Keratinocyte (primary cell): ENCODE measurements at regions not wholly inside any gene's neighbourhood (a gene's known extent, or its start where the extent isn't known, plus 50 kb on each side); places are given as distances from the start of the nearest gene placed in this dataset.

Experiments used
- DNase-seq: peaks from one replicate; pipeline ENCODE4 v3.0.0-alpha.2; 2011; ENCODE audit warnings: low read depth, missing footprints, low spot score
- FAIRE-seq: peaks from 2 replicates; lab custom pipeline; 2011; peaks lifted over from hg19 to GRCh38; lab: Jason Lieb, UNC
- H2AFZ ChIP-seq: 2 replicates; pipeline ENCODE4 v1.6.0; 2012; ENCODE audit warnings: low read length, control low read depth, inconsistent platforms; ENCODE audit not compliant: control insufficient read depth
- H3K27ac ChIP-seq: 2 replicates; pipeline ENCODE4 v1.5.1; 2011; ENCODE audit warnings: low read length; ENCODE audit not compliant: control insufficient read depth, insufficient read depth
- H3K27me3 ChIP-seq: 3 replicates; pipeline ENCODE4 v1.6.0; 2011; ENCODE audit warnings: low read length; ENCODE audit not compliant: control insufficient read depth, insufficient read depth; ENCODE audit errors: extremely low read depth
- H3K36me3 ChIP-seq, 2 experiments: 2 replicates in 1 of 2; 3 replicates in 1 of 2; pipeline ENCODE4 v1.5.1; 2011; ENCODE audit warnings: low read length in 2 of 2, mild to moderate bottlenecking in 1 of 2; ENCODE audit not compliant: control insufficient read depth in 2 of 2, insufficient read depth in 2 of 2; ENCODE audit errors: extremely low read depth in 1 of 2
- H3K4me1 ChIP-seq: 3 replicates; pipeline ENCODE4 v1.5.1; 2011; ENCODE audit warnings: low read length; ENCODE audit not compliant: control insufficient read depth, insufficient read depth; ENCODE audit errors: extremely low read depth
- H3K4me2 ChIP-seq: 3 replicates; pipeline ENCODE4 v1.6.0; 2011; ENCODE audit warnings: low read depth, low read length; ENCODE audit not compliant: control insufficient read depth, insufficient read depth; ENCODE audit errors: extremely low read depth
- H3K4me3 ChIP-seq, 3 experiments: fragments of 200-600 bp in 1 of 3; sonication (generic) in 1 of 3; 2 replicates in 2 of 3; 3 replicates in 1 of 3; pipeline ENCODE4 v1.5.1; 2011 to 2016; ENCODE audit warnings: low read length in 3 of 3, mild to moderate bottlenecking in 3 of 3, control low read depth in 2 of 3, inconsistent platforms in 1 of 3, low read depth in 1 of 3, mixed read lengths in 1 of 3, mixed run types in 1 of 3, moderate library complexity in 1 of 3; ENCODE audit not compliant: control insufficient read depth in 2 of 3, insufficient read depth in 2 of 3; ENCODE audit errors: extremely low read depth in 1 of 3
- H3K79me2 ChIP-seq: 2 replicates; pipeline ENCODE4 v1.6.0; 2012; ENCODE audit warnings: low read length; ENCODE audit not compliant: control insufficient read depth, insufficient read depth
- H3K9ac ChIP-seq: 3 replicates; pipeline ENCODE4 v1.6.0; 2011; ENCODE audit warnings: low read length; ENCODE audit not compliant: control insufficient read depth, insufficient read depth; ENCODE audit errors: extremely low read depth
- H3K9me1 ChIP-seq: 3 replicates; pipeline ENCODE4 v1.6.0; 2011; ENCODE audit warnings: low read length; ENCODE audit not compliant: control insufficient read depth, insufficient read depth; ENCODE audit errors: extremely low read depth
- H3K9me3 ChIP-seq: 2 replicates; pipeline ENCODE4 v1.5.1; 2012; ENCODE audit warnings: low read depth, low read length; ENCODE audit not compliant: control insufficient read depth
- H4K20me1 ChIP-seq: 3 replicates; pipeline ENCODE4 v1.6.0; 2011; ENCODE audit warnings: low read length; ENCODE audit not compliant: control insufficient read depth, insufficient read depth; ENCODE audit errors: extremely low read depth
- EZH2 ChIP-seq: IDR thresholded peaks from one replicate; pipeline ENCODE4 v1.6.1; 2012; ENCODE audit warnings: inconsistent platforms, mild to moderate bottlenecking, low read length, moderate library complexity
- dilution Hi-C: fragments of 300-500 bp; cut with MboI; formaldehyde crosslinking; loops from one replicate; pipeline ENCODE4 v1.7.0; 2020; ENCODE audit warnings: low sequenced_read_pairs; ENCODE audit not compliant: extremely low pct_ligation_motif_present
- TF ChIP-seq, protein P1 (sequence below), 3 experiments: IDR thresholded peaks in 1 of 3; conservative IDR thresholded peaks in 1 of 3; optimal IDR thresholded peaks in 1 of 3; 2 replicates in 2 of 3; 3 replicates in 1 of 3; pipeline versions ENCODE3 to v1.5.1; 2011; ENCODE audit warnings: low read length in 3 of 3, mild to moderate bottlenecking in 3 of 3, moderate library complexity in 2 of 3, control low read depth in 1 of 3, inconsistent platforms in 1 of 3; ENCODE audit not compliant: insufficient read depth in 2 of 3; ENCODE audit errors: extremely low read depth in 1 of 3

DNA sequence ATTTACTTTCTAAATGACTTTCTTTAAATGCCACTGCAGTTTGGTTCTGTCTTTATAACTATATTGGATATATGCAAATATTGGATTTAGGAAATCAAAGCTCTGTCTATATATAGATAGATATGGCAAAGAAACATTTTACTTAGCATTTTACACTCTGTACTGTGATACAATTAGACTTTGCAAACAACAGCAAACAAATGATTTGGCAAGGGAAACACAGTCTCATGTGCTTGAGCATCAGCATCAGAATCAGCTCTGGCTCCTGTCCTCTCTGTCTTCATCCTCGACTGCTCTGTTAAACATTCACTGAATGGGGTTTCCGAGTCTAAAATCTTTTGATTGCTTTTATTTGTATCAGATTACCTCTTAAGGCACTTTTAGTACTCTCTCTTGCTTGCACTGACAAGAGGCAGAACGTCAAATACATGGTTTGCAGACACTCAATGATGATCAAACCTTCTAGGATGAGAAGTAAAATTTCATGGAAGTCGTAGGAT is 176.8 kb upstream of the LRP1B start:
- Histone ChIP-seq H3K4me2 (no peak overlapping the region), H3K4me3 (no peak overlapping the region), H4K20me1 (no peaks in the 10 kb centered on the region), H3K9me1 (no peaks in the 10 kb centered on the region), H3K9ac (no peak overlapping the region), H3K27me3 (no peaks in the 10 kb centered on the region), H2AFZ (no peak overlapping the region), H3K36me3 (no peaks in the 10 kb centered on the region), H3K4me1 (no peaks in the 10 kb centered on the region), H3K79me2 (no peaks in the 10 kb centered on the region), H3K27ac (no peak overlapping the region), H3K9me3 (peaks cover 2% of the 10 kb centered on the region)
- dilution Hi-C loops, result no loop called here
- TF ChIP-seq EZH2, result no peak
- TF ChIP-seq, protein P1, sequence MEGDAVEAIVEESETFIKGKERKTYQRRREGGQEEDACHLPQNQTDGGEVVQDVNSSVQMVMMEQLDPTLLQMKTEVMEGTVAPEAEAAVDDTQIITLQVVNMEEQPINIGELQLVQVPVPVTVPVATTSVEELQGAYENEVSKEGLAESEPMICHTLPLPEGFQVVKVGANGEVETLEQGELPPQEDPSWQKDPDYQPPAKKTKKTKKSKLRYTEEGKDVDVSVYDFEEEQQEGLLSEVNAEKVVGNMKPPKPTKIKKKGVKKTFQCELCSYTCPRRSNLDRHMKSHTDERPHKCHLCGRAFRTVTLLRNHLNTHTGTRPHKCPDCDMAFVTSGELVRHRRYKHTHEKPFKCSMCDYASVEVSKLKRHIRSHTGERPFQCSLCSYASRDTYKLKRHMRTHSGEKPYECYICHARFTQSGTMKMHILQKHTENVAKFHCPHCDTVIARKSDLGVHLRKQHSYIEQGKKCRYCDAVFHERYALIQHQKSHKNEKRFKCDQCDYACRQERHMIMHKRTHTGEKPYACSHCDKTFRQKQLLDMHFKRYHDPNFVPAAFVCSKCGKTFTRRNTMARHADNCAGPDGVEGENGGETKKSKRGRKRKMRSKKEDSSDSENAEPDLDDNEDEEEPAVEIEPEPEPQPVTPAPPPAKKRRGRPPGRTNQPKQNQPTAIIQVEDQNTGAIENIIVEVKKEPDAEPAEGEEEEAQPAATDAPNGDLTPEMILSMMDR (optimal IDR thresholded peaks at IDR 0.05 in 1 of 3, IDR thresholded peaks at IDR 0.05 in 1 of 3, conservative IDR thresholded peaks at IDR 0.05 in 1 of 3; ENCODE audit: extremely low read depth in 1 of 3, insufficient read depth in 2 of 3, low read length in 3 of 3), result no peak
- DNase-seq (no peak), FAIRE-seq (no peak)

DNA sequence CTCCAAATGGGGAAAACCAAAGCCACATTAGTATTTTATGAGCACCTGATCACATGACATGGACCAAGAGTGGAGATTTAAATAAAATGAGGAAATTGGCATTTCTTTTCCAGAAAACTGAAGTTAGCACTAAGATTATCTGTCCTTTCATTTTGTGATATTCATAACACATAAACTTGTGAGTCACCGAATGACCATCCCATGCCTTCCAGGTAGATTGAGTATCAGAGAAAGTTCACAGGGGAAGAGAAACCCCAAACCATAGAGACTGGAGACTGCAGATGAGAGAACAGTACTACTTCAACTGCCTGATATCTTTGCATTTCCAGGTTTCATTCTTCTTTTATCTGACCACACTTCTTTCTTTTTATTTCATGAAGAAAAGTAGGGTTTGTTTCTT is 176.3 kb upstream of the LRP1B start:
- H3K9me3 ChIP-seq, result peaks cover 2% of the 10 kb centered on the region
- no peak for TF ChIP-seq EZH2
- TF ChIP-seq, protein P1 (optimal IDR thresholded peaks at IDR 0.05 in 1 of 3, IDR thresholded peaks at IDR 0.05 in 1 of 3, conservative IDR thresholded peaks at IDR 0.05 in 1 of 3; ENCODE audit: extremely low read depth in 1 of 3, insufficient read depth in 2 of 3, low read length in 3 of 3), result no peak
- H3K4me3 ChIP-seq, result no peak overlapping the region
- H3K9me1 ChIP-seq, result no peaks in the 10 kb centered on the region
- no peak overlapping the region for H3K4me2 ChIP-seq
- H2AFZ ChIP-seq, result no peak overlapping the region
- no peaks in the 10 kb centered on the region for H4K20me1 ChIP-seq
- no peak overlapping the region for H3K9ac ChIP-seq
- H3K79me2 ChIP-seq, result no peaks in the 10 kb centered on the region
- H3K27ac ChIP-seq, result no peak overlapping the region
- FAIRE-seq (no peak), DNase-seq (no peak)
- H3K4me1 ChIP-seq, result no peaks in the 10 kb centered on the region
- H3K36me3 ChIP-seq, result no peaks in the 10 kb centered on the region
- H3K27me3 ChIP-seq, result no peaks in the 10 kb centered on the region
- dilution Hi-C loops, result no loop called here
